Gastroesophageal sphincter (tissue), 3 donors: ENCODE measurements at regions not wholly inside any gene's neighbourhood (a gene's known extent, or its start where the extent isn't known, plus 50 kb on each side); places are given as distances from the start of the nearest gene placed in this dataset.

Source experiments
- CTCF ChIP-seq, 4 experiments: fragments of 200-600 bp in 2 of 4; fragments of 450-650 bp in 2 of 4; sonication (generic) in 1 of 4; IDR thresholded peaks; one replicate each; pipeline ENCODE4 v1.5.1; 2017 to 2019; ENCODE audit warnings: antibody characterized with exemption in 4 of 4, mild to moderate bottlenecking in 2 of 4, moderate library complexity in 2 of 4
- EP300 ChIP-seq: sonication (generic); formaldehyde crosslinking; IDR thresholded peaks from one replicate; pipeline ENCODE4 v1.6.1; 2017; ENCODE audit warnings: antibody characterized with exemption, mild to moderate bottlenecking
- POLR2A ChIP-seq, 2 donors: fragments of 450-650 bp; IDR thresholded peaks; one replicate each; pipeline ENCODE4 v1.6.1; 2017; ENCODE audit warnings: antibody characterized with exemption in 2 of 2, mild to moderate bottlenecking in 2 of 2, moderate library complexity in 1 of 2

- TF ChIP-seq POLR2A (IDR thresholded peaks at IDR 0.05): no peak
- TF ChIP-seq CTCF (IDR thresholded peaks at IDR 0.05): no peak
- TF ChIP-seq EP300: no peak
Observed at GRCh38 chr10:32130788-32131187, 74.6 kb upstream of the KIF5B start.
